Trophoblast cell (in vitro differentiated cells and primary cell): ENCODE measurements at regions not wholly inside any gene's neighbourhood (a gene's known extent, or its start where the extent isn't known, plus 50 kb on each side); places are given as distances from the start of the nearest gene placed in this dataset.

Source experiments
- DNase-seq, 2 donors: peaks; one replicate each; pipeline ENCODE4 v3.0.0-alpha.2; 2016
- H2AFZ ChIP-seq: 2 replicates; pipeline ENCODE4 v1.6.1; 2013; ENCODE audit warnings: low read length, moderate library complexity, mild to moderate bottlenecking; ENCODE audit not compliant: insufficient read depth, poor library complexity
- H2AK5ac ChIP-seq: 2 replicates; pipeline ENCODE4 v1.6.1; 2013; ENCODE audit warnings: mild to moderate bottlenecking, low read length
- H2BK120ac ChIP-seq: 2 replicates; pipeline ENCODE4 v1.6.1; 2013; ENCODE audit warnings: low read length, mild to moderate bottlenecking, moderate library complexity; ENCODE audit not compliant: insufficient read depth, poor library complexity
- H2BK12ac ChIP-seq: 2 replicates; pipeline ENCODE4 v1.6.1; 2013; ENCODE audit warnings: mild to moderate bottlenecking, low read length, moderate library complexity
- H2BK5ac ChIP-seq: 2 replicates; pipeline ENCODE4 v1.6.1; 2013; ENCODE audit warnings: low read length, low read depth, moderate library complexity, mild to moderate bottlenecking; ENCODE audit not compliant: poor library complexity
- H3K14ac ChIP-seq: 2 replicates; pipeline ENCODE4 v1.6.1; 2013; ENCODE audit warnings: mild to moderate bottlenecking, low read length
- H3K18ac ChIP-seq: 2 replicates; pipeline ENCODE4 v1.6.1; 2013; ENCODE audit warnings: mild to moderate bottlenecking, low read length
- H3K23ac ChIP-seq: 2 replicates; pipeline ENCODE4 v1.6.1; 2013; ENCODE audit warnings: low read length
- H3K27ac ChIP-seq: 2 replicates; pipeline ENCODE4 v1.5.1; 2013; ENCODE audit warnings: low read depth, mild to moderate bottlenecking, inconsistent platforms, low read length, moderate library complexity
- H3K27me3 ChIP-seq: 2 replicates; pipeline ENCODE4 v1.6.1; 2013; ENCODE audit warnings: inconsistent platforms, mild to moderate bottlenecking, low read length, moderate library complexity; ENCODE audit not compliant: insufficient read depth
- H3K36me3 ChIP-seq, 2 experiments: 1 replicate in 1 of 2; 2 replicates in 1 of 2; pipeline ENCODE4 v1.6.1; 2013; ENCODE audit warnings: low read length in 2 of 2, mild to moderate bottlenecking in 2 of 2, moderate library complexity in 1 of 2; ENCODE audit not compliant: insufficient read depth in 2 of 2, control insufficient read depth in 1 of 2
- H3K4ac ChIP-seq: 2 replicates; pipeline ENCODE4 v1.6.1; 2013; ENCODE audit warnings: low read depth, mild to moderate bottlenecking, low read length, moderate library complexity
- H3K4me1 ChIP-seq, 2 experiments: 1 replicate in 1 of 2; 2 replicates in 1 of 2; pipeline ENCODE4 v1.6.1; 2013; ENCODE audit warnings: low read length in 2 of 2, mild to moderate bottlenecking in 2 of 2, moderate library complexity in 1 of 2; ENCODE audit not compliant: insufficient read depth in 2 of 2, control insufficient read depth in 1 of 2
- H3K4me2 ChIP-seq: 2 replicates; pipeline ENCODE4 v1.6.1; 2013; ENCODE audit warnings: inconsistent platforms, mild to moderate bottlenecking, low read length, moderate library complexity
- H3K4me3 ChIP-seq: 2 replicates; pipeline ENCODE4 v1.5.1; 2013; ENCODE audit warnings: mild to moderate bottlenecking, low read depth, low read length, inconsistent platforms
- H3K79me1 ChIP-seq: one replicate; pipeline ENCODE4 v1.6.1; 2013; ENCODE audit warnings: low read length
- H3K79me2 ChIP-seq: 2 replicates; pipeline ENCODE4 v1.6.1; 2013; ENCODE audit warnings: low read length, mild to moderate bottlenecking; ENCODE audit not compliant: control insufficient read depth, insufficient read depth, poor library complexity
- H3K9ac ChIP-seq: 2 replicates; pipeline ENCODE4 v1.6.1; 2013; ENCODE audit warnings: mild to moderate bottlenecking, low read length
- H3K9me3 ChIP-seq: 2 replicates; pipeline ENCODE4 v1.6.1; 2013; ENCODE audit warnings: low read depth, mild to moderate bottlenecking, control low read depth, inconsistent platforms, low read length; ENCODE audit not compliant: insufficient read depth
- H4K12ac ChIP-seq: 2 replicates; pipeline ENCODE4 v1.6.1; 2013; ENCODE audit warnings: low read depth, mild to moderate bottlenecking, low read length, moderate library complexity
- H4K8ac ChIP-seq: 2 replicates; pipeline ENCODE4 v1.6.1; 2013; ENCODE audit warnings: low read depth, mild to moderate bottlenecking, low read length, moderate library complexity
- H4K91ac ChIP-seq: one replicate; pipeline ENCODE4 v1.6.1; 2013; ENCODE audit warnings: low read depth, mild to moderate bottlenecking, low read length, moderate library complexity
- WGBS: extraction: QIAGEN DNeasy Blood & Tissue Kit; methylation state at CpG from one replicate; pipeline ENCODE4 v1.1.7; 2013; ENCODE audit warnings: missing lambda C conversion rate; ENCODE audit not compliant: insufficient read length, insufficient coverage; ENCODE audit errors: extremely low coverage; 5-methylcytosine and 5-hydroxymethylcytosine counted together

- no peaks in the 10 kb centered on the region for H3K4me1 ChIP-seq
- no peak overlapping the region for H2AK5ac ChIP-seq
- H3K4me2 ChIP-seq, result no peak overlapping the region
- H2BK12ac ChIP-seq, result no peak overlapping the region
- H2AFZ ChIP-seq, result no peak overlapping the region
- H3K4me3 ChIP-seq, result no peak overlapping the region
- H4K8ac ChIP-seq, result no peak overlapping the region
- no peak overlapping the region for H2BK120ac ChIP-seq
- DNase-seq, result no peak
- H3K18ac ChIP-seq, result no peak overlapping the region
- H3K14ac ChIP-seq, result no peak overlapping the region
- H3K36me3 ChIP-seq, result no peaks in the 10 kb centered on the region
- H4K12ac ChIP-seq, result no peak overlapping the region
- H3K9ac ChIP-seq, result no peak overlapping the region
- H3K79me2 ChIP-seq, result no peaks in the 10 kb centered on the region
- no peak overlapping the region for H4K91ac ChIP-seq
- no peaks in the 10 kb centered on the region for H3K27me3 ChIP-seq
- peaks cover 2% of the 10 kb centered on the region for H3K9me3 ChIP-seq
- no CpG with 5 or more reads among the region's 2 CpGs for WGBS
- no peak overlapping the region for H3K4ac ChIP-seq
- H3K79me1 ChIP-seq, result no peaks in the 10 kb centered on the region
- H3K27ac ChIP-seq, result no peak overlapping the region
- H3K23ac ChIP-seq, result no peak overlapping the region
- no peak overlapping the region for H2BK5ac ChIP-seq
Measured at GRCh38 chr16:13545271-13545670, 374.7 kb upstream of the ERCC4 start.

DNA sequence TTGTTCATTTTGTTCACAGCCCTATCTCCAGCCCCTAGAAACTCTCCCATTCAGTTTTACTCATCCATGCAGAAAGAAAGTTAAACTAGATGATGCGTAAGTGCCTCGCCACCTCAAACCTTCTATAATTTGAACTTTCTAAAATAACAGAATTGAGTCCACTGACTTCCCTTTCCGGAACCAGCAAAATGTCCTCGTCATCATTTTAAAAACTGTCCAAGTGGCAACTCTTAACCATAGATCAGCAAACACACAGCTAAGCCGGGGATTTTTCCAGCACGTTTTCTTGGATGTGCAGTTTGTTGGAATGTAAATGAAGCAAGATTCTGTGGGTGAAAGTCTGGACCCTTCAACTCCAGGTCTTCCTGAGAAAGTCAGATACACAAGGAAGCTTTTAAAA lies 369.7 kb upstream of the ERCC4 start:
- H3K36me3 ChIP-seq, result no peaks in the 10 kb centered on the region
- no peak overlapping the region for H4K91ac ChIP-seq
- no peak overlapping the region for H3K27ac ChIP-seq
- no peak overlapping the region for H2BK12ac ChIP-seq
- no peaks in the 10 kb centered on the region for H3K79me1 ChIP-seq
- no peak overlapping the region for H2BK5ac ChIP-seq
- no peak for DNase-seq
- H3K4me3 ChIP-seq, result no peak overlapping the region
- no peak overlapping the region for H4K12ac ChIP-seq
- H2AFZ ChIP-seq, result no peak overlapping the region
- no peak overlapping the region for H3K18ac ChIP-seq
- no peaks in the 10 kb centered on the region for H3K27me3 ChIP-seq
- no peak overlapping the region for H3K9ac ChIP-seq
- H3K23ac ChIP-seq, result no peak overlapping the region
- no peak overlapping the region for H3K4ac ChIP-seq
- H4K8ac ChIP-seq, result no peak overlapping the region
- H3K79me2 ChIP-seq, result no peaks in the 10 kb centered on the region
- H2BK120ac ChIP-seq, result no peak overlapping the region
- H3K9me3 ChIP-seq, result no peaks in the 10 kb centered on the region
- H3K14ac ChIP-seq, result no peak overlapping the region
- H3K4me1 ChIP-seq, result no peaks in the 10 kb centered on the region
- H3K4me2 ChIP-seq, result no peak overlapping the region
- H2AK5ac ChIP-seq, result no peak overlapping the region
- no CpG with 5 or more reads among the region's 6 CpGs for WGBS

DNA sequence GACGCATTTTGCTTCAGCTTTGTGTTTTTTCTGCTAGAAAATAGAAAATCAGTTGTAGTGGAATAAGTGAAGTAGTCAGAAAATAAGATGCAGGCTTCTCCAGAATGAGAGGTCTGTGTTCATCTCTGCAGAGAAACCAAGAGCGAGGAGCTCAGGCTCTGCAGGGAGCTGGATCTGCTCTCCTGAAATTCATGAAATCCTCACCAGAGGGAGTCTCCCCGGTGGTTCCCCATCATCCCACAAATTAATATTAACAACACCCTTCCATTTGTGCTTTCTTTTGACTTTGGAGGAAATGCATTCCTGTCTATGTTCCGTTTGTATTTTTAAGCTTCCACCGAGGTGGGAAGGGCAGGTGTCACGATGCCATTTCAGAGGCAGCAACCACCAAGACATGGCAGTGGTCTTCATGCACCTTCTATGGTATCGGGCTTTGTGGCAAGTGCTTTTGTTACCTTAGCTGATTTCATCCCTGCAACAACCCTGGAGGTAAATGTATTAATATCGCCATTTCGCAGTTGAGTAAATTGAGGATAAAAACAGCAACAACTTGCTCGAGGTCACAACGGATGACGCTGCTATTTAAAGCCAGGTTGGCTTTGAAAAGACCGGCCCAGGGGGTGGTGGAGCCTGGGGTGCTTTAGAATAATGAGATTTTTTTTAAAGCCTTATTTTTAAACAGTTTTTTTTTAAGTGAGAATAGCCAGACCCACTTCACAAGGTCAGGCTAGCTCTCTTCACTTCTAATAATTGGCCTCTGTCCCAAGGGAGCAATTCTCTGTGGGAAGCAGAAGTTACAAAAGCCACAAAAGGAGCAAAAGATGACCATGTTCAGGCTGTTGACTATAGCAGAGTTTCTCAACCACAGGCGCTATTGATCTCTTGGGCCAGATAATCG lies 367.6 kb upstream of the ERCC4 start:
- H2BK120ac ChIP-seq, result no peak overlapping the region
- H2AFZ ChIP-seq, result no peak overlapping the region
- H4K12ac ChIP-seq, result no peak overlapping the region
- WGBS, result no CpG with 5 or more reads among the region's 15 CpGs
- H2BK5ac ChIP-seq, result no peak overlapping the region
- H4K8ac ChIP-seq, result no peak overlapping the region
- H3K4me3 ChIP-seq, result no peak overlapping the region
- H3K18ac ChIP-seq, result no peak overlapping the region
- no peaks in the 10 kb centered on the region for H3K79me1 ChIP-seq
- no peaks in the 10 kb centered on the region for H3K27me3 ChIP-seq
- H2AK5ac ChIP-seq, result no peak overlapping the region
- H3K23ac ChIP-seq, result no peak overlapping the region
- H3K4me2 ChIP-seq, result no peak overlapping the region
- no peaks in the 10 kb centered on the region for H3K36me3 ChIP-seq
- H2BK12ac ChIP-seq, result no peak overlapping the region
- H3K27ac ChIP-seq, result no peak overlapping the region
- H3K9ac ChIP-seq, result no peak overlapping the region
- H3K79me2 ChIP-seq, result no peaks in the 10 kb centered on the region
- no peak for DNase-seq
- H3K14ac ChIP-seq, result no peak overlapping the region
- no peak overlapping the region for H3K4ac ChIP-seq
- H3K9me3 ChIP-seq, result no peaks in the 10 kb centered on the region
- no peak overlapping the region for H4K91ac ChIP-seq
- no peaks in the 10 kb centered on the region for H3K4me1 ChIP-seq

DNA sequence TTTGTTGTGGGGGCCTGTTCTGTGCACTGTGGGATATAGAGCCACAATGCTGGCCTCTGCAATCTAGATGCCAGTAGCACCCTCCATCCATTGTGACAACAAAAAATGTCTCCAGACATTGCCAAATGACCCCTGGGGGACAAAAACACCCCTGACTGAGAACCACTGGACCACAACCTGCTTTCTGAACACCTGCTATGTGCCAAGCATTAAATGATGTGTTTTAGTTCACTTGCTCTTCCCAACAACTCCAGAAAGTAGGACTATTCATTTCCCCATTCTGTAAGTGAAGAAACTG lies 367.0 kb upstream of the ERCC4 start:
- Histone ChIP-seq H3K27me3 (no peaks in the 10 kb centered on the region), H2AK5ac (no peak overlapping the region), H2BK5ac (no peak overlapping the region), H3K9me3 (no peaks in the 10 kb centered on the region), H2BK120ac (no peak overlapping the region), H3K4me2 (no peak overlapping the region), H3K79me1 (no peaks in the 10 kb centered on the region), H4K12ac (no peak overlapping the region), H3K27ac (no peak overlapping the region), H4K91ac (no peak overlapping the region), H3K18ac (no peak overlapping the region), H3K14ac (no peak overlapping the region), H3K4ac (no peak overlapping the region), H3K4me1 (no peaks in the 10 kb centered on the region), H3K79me2 (no peaks in the 10 kb centered on the region), H3K4me3 (no peak overlapping the region), H2AFZ (no peak overlapping the region), H4K8ac (no peak overlapping the region), H3K36me3 (no peaks in the 10 kb centered on the region), H3K23ac (no peak overlapping the region), H2BK12ac (no peak overlapping the region), H3K9ac (no peak overlapping the region)
- no peak for DNase-seq
